ENCODE measurements at regions not wholly inside any gene's neighbourhood (a gene's known extent, or its start where the extent isn't known, plus 50 kb on each side); places are given as distances from the start of the nearest gene placed in this dataset.

DNA sequence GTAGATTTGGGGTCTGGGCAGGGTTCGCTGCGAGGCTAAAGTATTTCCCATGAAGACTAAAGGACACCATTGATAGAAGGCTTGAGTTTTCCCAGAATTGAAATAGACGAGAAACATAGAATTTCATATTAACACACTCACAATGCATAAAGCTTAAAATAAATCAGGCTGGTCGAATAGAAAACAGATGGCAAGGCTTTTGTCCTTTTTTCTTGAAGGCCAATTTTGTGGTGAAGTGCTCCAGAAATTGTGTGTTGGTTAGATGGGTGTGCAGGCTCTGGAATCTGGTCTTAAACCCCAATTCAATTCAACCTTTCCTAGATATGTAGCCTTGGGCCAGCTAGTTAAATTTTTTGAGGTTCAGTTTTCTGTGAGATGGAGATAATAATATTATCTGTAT, 56.9 kb upstream of the LRCH1 start (continued):
- TF ChIP-seq, protein P1, sequence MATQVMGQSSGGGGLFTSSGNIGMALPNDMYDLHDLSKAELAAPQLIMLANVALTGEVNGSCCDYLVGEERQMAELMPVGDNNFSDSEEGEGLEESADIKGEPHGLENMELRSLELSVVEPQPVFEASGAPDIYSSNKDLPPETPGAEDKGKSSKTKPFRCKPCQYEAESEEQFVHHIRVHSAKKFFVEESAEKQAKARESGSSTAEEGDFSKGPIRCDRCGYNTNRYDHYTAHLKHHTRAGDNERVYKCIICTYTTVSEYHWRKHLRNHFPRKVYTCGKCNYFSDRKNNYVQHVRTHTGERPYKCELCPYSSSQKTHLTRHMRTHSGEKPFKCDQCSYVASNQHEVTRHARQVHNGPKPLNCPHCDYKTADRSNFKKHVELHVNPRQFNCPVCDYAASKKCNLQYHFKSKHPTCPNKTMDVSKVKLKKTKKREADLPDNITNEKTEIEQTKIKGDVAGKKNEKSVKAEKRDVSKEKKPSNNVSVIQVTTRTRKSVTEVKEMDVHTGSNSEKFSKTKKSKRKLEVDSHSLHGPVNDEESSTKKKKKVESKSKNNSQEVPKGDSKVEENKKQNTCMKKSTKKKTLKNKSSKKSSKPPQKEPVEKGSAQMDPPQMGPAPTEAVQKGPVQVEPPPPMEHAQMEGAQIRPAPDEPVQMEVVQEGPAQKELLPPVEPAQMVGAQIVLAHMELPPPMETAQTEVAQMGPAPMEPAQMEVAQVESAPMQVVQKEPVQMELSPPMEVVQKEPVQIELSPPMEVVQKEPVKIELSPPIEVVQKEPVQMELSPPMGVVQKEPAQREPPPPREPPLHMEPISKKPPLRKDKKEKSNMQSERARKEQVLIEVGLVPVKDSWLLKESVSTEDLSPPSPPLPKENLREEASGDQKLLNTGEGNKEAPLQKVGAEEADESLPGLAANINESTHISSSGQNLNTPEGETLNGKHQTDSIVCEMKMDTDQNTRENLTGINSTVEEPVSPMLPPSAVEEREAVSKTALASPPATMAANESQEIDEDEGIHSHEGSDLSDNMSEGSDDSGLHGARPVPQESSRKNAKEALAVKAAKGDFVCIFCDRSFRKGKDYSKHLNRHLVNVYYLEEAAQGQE (IDR thresholded peaks at IDR 0.05; ENCODE audit: unreplicated experiment), result no peak
- TF ChIP-seq NANOG (IDR thresholded peaks at IDR 0.05; ENCODE audit: borderline replicate concordance) (no peak), ZNF114 (CRISPR knock-in tag; IDR thresholded peaks at IDR 0.05) (no peak), EZH2phosphoT487 (IDR thresholded peaks at IDR 0.05; ENCODE audit: unreplicated experiment) (no peak)
- TF ChIP-seq, protein P2, sequence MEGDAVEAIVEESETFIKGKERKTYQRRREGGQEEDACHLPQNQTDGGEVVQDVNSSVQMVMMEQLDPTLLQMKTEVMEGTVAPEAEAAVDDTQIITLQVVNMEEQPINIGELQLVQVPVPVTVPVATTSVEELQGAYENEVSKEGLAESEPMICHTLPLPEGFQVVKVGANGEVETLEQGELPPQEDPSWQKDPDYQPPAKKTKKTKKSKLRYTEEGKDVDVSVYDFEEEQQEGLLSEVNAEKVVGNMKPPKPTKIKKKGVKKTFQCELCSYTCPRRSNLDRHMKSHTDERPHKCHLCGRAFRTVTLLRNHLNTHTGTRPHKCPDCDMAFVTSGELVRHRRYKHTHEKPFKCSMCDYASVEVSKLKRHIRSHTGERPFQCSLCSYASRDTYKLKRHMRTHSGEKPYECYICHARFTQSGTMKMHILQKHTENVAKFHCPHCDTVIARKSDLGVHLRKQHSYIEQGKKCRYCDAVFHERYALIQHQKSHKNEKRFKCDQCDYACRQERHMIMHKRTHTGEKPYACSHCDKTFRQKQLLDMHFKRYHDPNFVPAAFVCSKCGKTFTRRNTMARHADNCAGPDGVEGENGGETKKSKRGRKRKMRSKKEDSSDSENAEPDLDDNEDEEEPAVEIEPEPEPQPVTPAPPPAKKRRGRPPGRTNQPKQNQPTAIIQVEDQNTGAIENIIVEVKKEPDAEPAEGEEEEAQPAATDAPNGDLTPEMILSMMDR (conservative IDR thresholded peaks at IDR 0.05; ENCODE audit: low read depth in 2 of 2), result no peak

DNA sequence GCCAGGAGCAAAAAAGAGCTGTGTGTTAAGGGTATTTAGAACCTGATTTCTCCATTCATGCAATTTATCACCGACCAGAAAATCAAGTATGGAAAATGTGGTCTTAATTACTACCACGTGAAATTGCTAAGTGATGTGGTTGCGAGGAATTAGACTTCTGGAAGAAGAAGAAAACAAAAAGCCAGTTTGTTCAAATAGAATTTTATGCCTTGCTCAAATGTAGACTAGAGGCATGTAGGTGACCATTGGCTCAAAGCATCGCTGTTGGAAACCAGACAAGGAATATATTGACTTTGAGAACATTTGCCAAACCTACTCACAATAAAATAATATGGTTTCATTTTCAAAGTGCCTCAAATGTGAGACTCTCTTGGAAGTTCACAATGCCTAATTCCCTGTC, 57.3 kb upstream of the LRCH1 start:
- ATAC-seq, result no peak
- H3K4me1 ChIP-seq (ENCODE audit: insufficient read depth), result no peaks in the 10 kb centered on the region
- no peaks in the 10 kb centered on the region for H3F3A ChIP-seq (replicated peaks; ENCODE audit: low read depth)
- no peaks in the 10 kb centered on the region for H3K9me2 ChIP-seq (ENCODE audit: insufficient read depth)
- H3K79me2 ChIP-seq (replicated peaks; ENCODE audit: insufficient read depth), result no peaks in the 10 kb centered on the region
- DNase-seq (ENCODE audit: low spot score), result no peak
- Mint-ChIP-seq H3K4me3 (no peak overlapping the region), H3K9me3 (no peaks in the 10 kb centered on the region), H3K36me3 (ENCODE audit: low read depth) (no peaks in the 10 kb centered on the region), H3K4me1 (no peaks in the 10 kb centered on the region; the same call in 2 of the 3 replicates), H3K27me3 (ENCODE audit: insufficient read depth, low read depth, poor library complexity) (no peaks in the 10 kb centered on the region), H3K27ac (no peak overlapping the region)
- no peaks in the 10 kb centered on the region for H3K36me3 ChIP-seq (ENCODE audit: insufficient read depth)
- no peaks in the 10 kb centered on the region for H4K20me1 ChIP-seq (replicated peaks; ENCODE audit: insufficient read depth)
- H3K4me2 ChIP-seq, result no peak overlapping the region
- H2AFZ ChIP-seq, result no peak overlapping the region
- no peak overlapping the region for H3K4me3 ChIP-seq
- no peaks in the 10 kb centered on the region for H3K27me3 ChIP-seq (ENCODE audit: insufficient read depth)
- H3K27ac ChIP-seq (ENCODE audit: low read depth), result no peak overlapping the region
- no peak for TF ChIP-seq CREB1 (CRISPR knock-in tag; IDR thresholded peaks at IDR 0.05; ENCODE audit: low read depth)
- no peak for TF ChIP-seq NANOG (IDR thresholded peaks at IDR 0.05; ENCODE audit: borderline replicate concordance)
- TF ChIP-seq STAT1 (IDR thresholded peaks at IDR 0.05; ENCODE audit: unreplicated experiment), result no peak
- no peak for TF ChIP-seq JUNB (IDR thresholded peaks at IDR 0.05; ENCODE audit: unreplicated experiment)
- TF ChIP-seq EZH2phosphoT487 (IDR thresholded peaks at IDR 0.05; ENCODE audit: unreplicated experiment), result no peak
- TF ChIP-seq EZH2 (IDR thresholded peaks at IDR 0.05; ENCODE audit: low read depth, unreplicated experiment), result no peak

DNA sequence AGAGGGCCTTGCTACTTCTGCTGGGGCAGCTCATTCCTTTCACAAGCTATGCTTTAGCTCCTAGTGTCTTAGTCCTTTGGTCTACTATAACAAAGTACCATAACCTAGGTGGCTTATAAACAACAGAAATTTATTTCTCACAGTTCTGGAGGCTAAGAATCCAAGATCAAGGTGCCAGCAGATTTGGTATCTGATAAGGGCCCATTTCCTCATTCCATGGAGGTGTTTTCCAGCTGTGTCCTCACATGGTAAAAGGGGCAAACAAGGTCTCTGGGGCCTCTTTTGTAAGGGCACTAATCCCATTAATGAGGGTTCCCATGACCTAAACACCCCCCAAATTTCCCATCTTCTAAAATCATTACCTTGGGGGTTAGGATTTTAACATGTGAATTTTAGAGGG, 57.9 kb upstream of the LRCH1 start:
- no peak overlapping the region for H3K27ac Mint-ChIP-seq
- H4K20me1 ChIP-seq (replicated peaks; ENCODE audit: insufficient read depth), result no peaks in the 10 kb centered on the region
- no peak overlapping the region for H3K27ac ChIP-seq (ENCODE audit: low read depth)
- H3K4me3 ChIP-seq, result no peak overlapping the region
- no peak overlapping the region for H3K4me3 Mint-ChIP-seq
- H3K36me3 Mint-ChIP-seq (ENCODE audit: low read depth), result no peaks in the 10 kb centered on the region
- ATAC-seq (no peak), DNase-seq (ENCODE audit: low spot score) (no peak)
- no peaks in the 10 kb centered on the region for H3F3A ChIP-seq (replicated peaks; ENCODE audit: low read depth)
- H3K79me2 ChIP-seq (replicated peaks; ENCODE audit: insufficient read depth), result no peaks in the 10 kb centered on the region
- H3K4me1 ChIP-seq (ENCODE audit: insufficient read depth), result no peaks in the 10 kb centered on the region
- no peaks in the 10 kb centered on the region for H3K9me3 Mint-ChIP-seq
- no peaks in the 10 kb centered on the region for H3K36me3 ChIP-seq (ENCODE audit: insufficient read depth)
- H3K9me2 ChIP-seq (ENCODE audit: insufficient read depth), result no peaks in the 10 kb centered on the region
- no peaks in the 10 kb centered on the region for H3K27me3 ChIP-seq (ENCODE audit: insufficient read depth)
- H2AFZ ChIP-seq, result no peak overlapping the region
- peaks cover 5% of the 10 kb centered on the region; the same call in 1 of the 3 replicates for H3K4me1 Mint-ChIP-seq
- no peak overlapping the region for H3K4me2 ChIP-seq
- no peaks in the 10 kb centered on the region for H3K27me3 Mint-ChIP-seq (ENCODE audit: insufficient read depth, low read depth, poor library complexity)
- TF ChIP-seq EZH2phosphoT487 (IDR thresholded peaks at IDR 0.05; ENCODE audit: unreplicated experiment) (no peak), EZH2 (IDR thresholded peaks at IDR 0.05; ENCODE audit: low read depth, unreplicated experiment) (no peak), POLR2AphosphoS5 (IDR thresholded peaks at IDR 0.05; ENCODE audit: low read depth) (no peak)
